Ammon's horn (tissue), 1 donor: ENCODE measurements at regions not wholly inside any gene's neighbourhood (a gene's known extent, or its start where the extent isn't known, plus 50 kb on each side); places are given as distances from the start of the nearest gene placed in this dataset.
A peak's percentile ranks its signal among the peaks of the same experiment; 100 is the strongest.

ENCODE experiments used
- DNase-seq: peaks from one replicate; pipeline ENCODE4 v3.0.0-alpha.2; 2016; ENCODE audit warnings: low spot score

GRCh38 chr9:118189615-118190014, 485.4 kb downstream of the TLR4 start:
- DNase-seq = no peak

- no peak for DNase-seq
These were observed 488.6 kb downstream of the TLR4 start for GRCh38 chr9:118192807-118193206.

GRCh38 chr9:118209343-118209742, 505.1 kb downstream of the TLR4 start:
- DNase-seq = no peak

GRCh38 chr9:118215549-118215948, 511.3 kb downstream of the TLR4 start:
- DNase-seq = no peak

- peak; percentile 36 for DNase-seq
These were observed 518.2 kb downstream of the TLR4 start for GRCh38 chr9:118222375-118222774.

GRCh38 chr9:118223111-118223510, 518.9 kb downstream of the TLR4 start:
- DNase-seq = no peak

- DNase-seq = no peak
These were observed 526.1 kb downstream of the TLR4 start for GRCh38 chr9:118230329-118230728.

- no peak for DNase-seq
These were observed 532.4 kb downstream of the TLR4 start for GRCh38 chr9:118236625-118237024.

- DNase-seq = no peak
These were observed 533.9 kb downstream of the TLR4 start for GRCh38 chr9:118238139-118238538.

- no peak for DNase-seq
These were observed 547.8 kb downstream of the TLR4 start for GRCh38 chr9:118252027-118252426.

GRCh38 chr9:118262191-118262590, 558.0 kb downstream of the TLR4 start:
- no peak for DNase-seq

- no peak for DNase-seq
These were observed 559.7 kb downstream of the TLR4 start for GRCh38 chr9:118263949-118264348.

GRCh38 chr9:118268046-118268445, 563.8 kb downstream of the TLR4 start:
- no peak for DNase-seq

- DNase-seq = no peak
These were observed 565.4 kb downstream of the TLR4 start for GRCh38 chr9:118269623-118270022.

- DNase-seq = no peak
These were observed 567.1 kb downstream of the TLR4 start for GRCh38 chr9:118271331-118271730.

- no peak for DNase-seq
These were observed 567.7 kb downstream of the TLR4 start for GRCh38 chr9:118271936-118272335.

GRCh38 chr9:118273048-118273447, 568.8 kb downstream of the TLR4 start:
- no peak for DNase-seq

GRCh38 chr9:118276784-118277183, 572.6 kb downstream of the TLR4 start:
- DNase-seq = no peak

- DNase-seq = peak; percentile 50
These were observed 577.6 kb downstream of the TLR4 start for GRCh38 chr9:118281772-118282171.

- no peak for DNase-seq
These were observed 579.3 kb downstream of the TLR4 start for GRCh38 chr9:118283488-118283887.

GRCh38 chr9:118290116-118290515, 585.9 kb downstream of the TLR4 start:
- no peak for DNase-seq

GRCh38 chr9:118295413-118295812, 591.2 kb downstream of the TLR4 start:
- DNase-seq = no peak

- DNase-seq = no peak
These were observed 598.5 kb downstream of the TLR4 start for GRCh38 chr9:118302721-118303120.

- no peak for DNase-seq
These were observed 599.0 kb downstream of the TLR4 start for GRCh38 chr9:118303216-118303615.

GRCh38 chr9:118305331-118305730, 601.1 kb downstream of the TLR4 start:
- DNase-seq = peak; percentile 6
